HepG2 (cell line): ENCODE measurements at regions not wholly inside any gene's neighbourhood (a gene's known extent, or its start where the extent isn't known, plus 50 kb on each side); places are given as distances from the start of the nearest gene placed in this dataset.

Experiments
- ATAC-seq: fragments of 200-7000 bp; cut with Tn5 transposase; 3 replicates; pipeline ENCODE4 v1.9.1; 2020; ENCODE audit warnings: mild to moderate bottlenecking, moderate library complexity
- BruUV-seq: library from RNA; stranded (reverse); fragments of 400-500 nt; replicated peaks from 2 replicates; lab custom pipeline; 2021; lab: Mats Ljungman, UMichigan
- CTCF ChIA-PET: fragments of 300-600 bp; formaldehyde crosslinking; extraction: SDS; loops from one replicate; lab custom pipeline; 2021; ENCODE audit warnings: low total read pairs, inconsistent platforms, low intra/inter-chr PET ratio; lab: Yijun Ruan, JAX
- POLR2A ChIA-PET: fragments of 350-600 bp; sonication (Branson Sonifier 250); formaldehyde crosslinking; loops from one replicate; lab custom pipeline; 2020; ENCODE audit warnings: antibody characterized with exemption, inconsistent platforms; lab: Yijun Ruan, JAX
- DNase-seq: peaks from one replicate; pipeline ENCODE4 v3.0.0-alpha.2; 2015; ENCODE audit warnings: low spot score
- FAIRE-seq: peaks from 3 replicates; lab custom pipeline; 2011; peaks lifted over from hg19 to GRCh38; lab: Jason Lieb, UNC
- H2AFZ ChIP-seq: one replicate; pipeline ENCODE4 v1.6.1; 2011; ENCODE audit warnings: low read length, inconsistent platforms
- H3K27ac ChIP-seq: fragments of 300-600 bp; 3 replicates; pipeline ENCODE4 v1.8.0; 2011; ENCODE audit warnings: mixed run types, mild to moderate bottlenecking, mixed read lengths, low read length, inconsistent platforms; ENCODE audit not compliant: insufficient read depth; ENCODE audit errors: extremely low read length
- H3K27me3 ChIP-seq, 2 experiments: fragments of 200-600 bp in 1 of 2; 2 replicates in 1 of 2; 3 replicates in 1 of 2; pipeline versions ENCODE4 v1.6.0 to v1.8.0; 2011; ENCODE audit warnings: low read length in 2 of 2, mild to moderate bottlenecking in 2 of 2, moderate library complexity in 2 of 2, inconsistent platforms in 1 of 2; ENCODE audit not compliant: insufficient read depth in 2 of 2, control insufficient read depth in 1 of 2
- H3K36me3 ChIP-seq, 2 experiments: fragments of 200-600 bp in 1 of 2; replicated peaks in 1 of 2; 2 replicates in 1 of 2; 3 replicates in 1 of 2; pipeline versions ENCODE4 v1.5.1 to v1.8.0; 2011; ENCODE audit warnings: low read length in 2 of 2, inconsistent platforms in 1 of 2; ENCODE audit not compliant: insufficient read depth in 2 of 2, control insufficient read depth in 1 of 2
- H3K4me1 ChIP-seq: 2 replicates; pipeline ENCODE4 v1.5.1; 2012; ENCODE audit warnings: low read length, inconsistent platforms; ENCODE audit not compliant: insufficient read depth
- H3K4me2 ChIP-seq: 2 replicates; pipeline ENCODE4 v1.6.0; 2011; ENCODE audit warnings: low read depth, low read length, inconsistent platforms
- H3K4me3 ChIP-seq, 3 experiments: fragments of 200-600 bp in 1 of 3; sonication (generic), shearing (Covaris generic) in 1 of 3; replicated peaks in 1 of 3; 2 replicates each; pipeline ENCODE4 v1.5.1; 2011 to 2016; ENCODE audit warnings: low read length in 3 of 3, inconsistent platforms in 2 of 3, low read depth in 2 of 3, mild to moderate bottlenecking in 2 of 3, control low read depth in 1 of 3, mixed read lengths in 1 of 3; ENCODE audit not compliant: insufficient read depth in 1 of 3
- H3K79me2 ChIP-seq: one replicate; pipeline ENCODE4 v1.6.1; 2011; ENCODE audit warnings: low read length, inconsistent platforms; ENCODE audit not compliant: insufficient read depth
- H3K9ac ChIP-seq: 2 replicates; pipeline ENCODE4 v1.6.0; 2011; ENCODE audit warnings: mild to moderate bottlenecking, low read depth, low read length, inconsistent platforms; ENCODE audit not compliant: insufficient read depth
- H3K9me3 ChIP-seq: 2 replicates; pipeline ENCODE4 v1.5.1; 2012; ENCODE audit warnings: mild to moderate bottlenecking, low read length
- H4K20me1 ChIP-seq: 2 replicates; pipeline ENCODE4 v1.6.0; 2011; ENCODE audit warnings: inconsistent platforms, mild to moderate bottlenecking, low read length, moderate library complexity; ENCODE audit not compliant: insufficient read depth
- ATRX ChIP-seq: sonication (generic); formaldehyde crosslinking; IDR thresholded peaks from 2 replicates; pipeline ENCODE4 v1.4.0; 2020; ENCODE audit warnings: missing genetic modification reagents, borderline replicate concordance
- HDAC6 ChIP-seq: fragments of 200-600 bp; sonication (generic); IDR thresholded peaks from 2 replicates; pipeline ENCODE4 v1.7.0; 2017; ENCODE audit warnings: mild to moderate bottlenecking, antibody characterized with exemption, low read length, low read depth
- HES4 ChIP-seq: sonication (generic); formaldehyde crosslinking; IDR thresholded peaks from 2 replicates; pipeline ENCODE4 v1.9.0; 2021; ENCODE audit warnings: mild to moderate bottlenecking, missing genetic modification reagents, borderline replicate concordance
- MEF2D ChIP-seq: sonication (generic); formaldehyde crosslinking; IDR thresholded peaks from 2 replicates; pipeline ENCODE4 v1.5.1; 2020; ENCODE audit warnings: mild to moderate bottlenecking, missing genetic modification reagents
- NFIC ChIP-seq: IDR thresholded peaks from 2 replicates; pipeline ENCODE4 v1.6.1; 2012; ENCODE audit warnings: mild to moderate bottlenecking, low read length, inconsistent platforms
- PHB2 ChIP-seq: fragments of 450-650 bp; IDR thresholded peaks from 2 replicates; pipeline ENCODE4 v1.6.1; 2018; ENCODE audit not compliant: partially characterized antibody
- TFE3 ChIP-seq: IDR thresholded peaks from 2 replicates; pipeline ENCODE4 v1.6.1; 2016
- ZBTB7A ChIP-seq: sonication (generic); formaldehyde crosslinking; IDR thresholded peaks from 2 replicates; pipeline ENCODE4 v1.8.0; 2022; ENCODE audit warnings: mild to moderate bottlenecking, missing genetic modification reagents
- ZFP90 ChIP-seq: sonication (generic); formaldehyde crosslinking; IDR thresholded peaks from 2 replicates; pipeline ENCODE4 v1.8.0; 2022; ENCODE audit warnings: missing genetic modification reagents, mild to moderate bottlenecking, inconsistent platforms, borderline replicate concordance
- ZNF350 ChIP-seq: sonication (generic); formaldehyde crosslinking; IDR thresholded peaks from 2 replicates; pipeline ENCODE4 v1.4.0; 2020; ENCODE audit warnings: mild to moderate bottlenecking, low read depth, missing genetic modification reagents, borderline replicate concordance
- ZNF564 ChIP-seq: sonication (generic); formaldehyde crosslinking; IDR thresholded peaks from 2 replicates; pipeline ENCODE4 v1.8.1; 2023; ENCODE audit warnings: mild to moderate bottlenecking, missing genetic modification reagents
- ZNF597 ChIP-seq: sonication (generic); formaldehyde crosslinking; IDR thresholded peaks from 2 replicates; pipeline ENCODE4 v1.5.0; 2020; ENCODE audit warnings: missing genetic modification reagents
- ZNF691 ChIP-seq: sonication (generic); formaldehyde crosslinking; IDR thresholded peaks from 2 replicates; pipeline ENCODE4 v1.4.0; 2020; ENCODE audit warnings: missing genetic modification reagents, low read depth, mild to moderate bottlenecking, borderline replicate concordance
- ZNF784 ChIP-seq: sonication (generic); formaldehyde crosslinking; IDR thresholded peaks from 2 replicates; pipeline ENCODE4 v1.5.1; 2020; ENCODE audit warnings: missing genetic modification reagents, mild to moderate bottlenecking, borderline replicate concordance
- WGBS: methylation state at CpG from one replicate; pipeline ENCODE4 v1.1.6; 2017; ENCODE audit warnings: low lambda C conversion rate; 5-methylcytosine and 5-hydroxymethylcytosine counted together
- in situ Hi-C: cut with HindIII; loops from 2 replicates; pipeline ENCODE4 v1.10.0; 2017; ENCODE audit warnings: low pct_unique_long_range_greater_than_20kb; ENCODE audit not compliant: extremely low pct_ligation_motif_present
- intact Hi-C: fragments of 100-400 bp; cut with micrococcal nuclease; formaldehyde crosslinking; loops from one replicate; pipeline ENCODE4 v1.10.0; 2022; ENCODE audit not compliant: unreplicated experiment

GRCh38 chr13:22748866-22749577, 431.8 kb upstream of the SGCG start (continued):
- TF ChIP-seq TFE3 (CRISPR knock-in tag) (no peak), ZNF597 (CRISPR knock-in tag) (no peak), ZNF564 (CRISPR knock-in tag) (no peak), ATRX (CRISPR knock-in tag) (no peak), ZNF691 (no peak), HES4 (no peak), ZNF350 (CRISPR knock-in tag) (no peak), HDAC6 (no peak), PHB2 (no peak), ZBTB7A (no peak)
- TF ChIP-seq, all 625 proteins: peak for 0

- Histone ChIP-seq H3K4me3 (no peak overlapping the region), H3K4me2 (no peak overlapping the region), H3K9ac (no peak overlapping the region), H3K4me1 (no peaks in the 10 kb centered on the region), H3K79me2 (no peaks in the 10 kb centered on the region), H2AFZ (no peak overlapping the region), H3K27me3 (no peaks in the 10 kb centered on the region), H4K20me1 (no peaks in the 10 kb centered on the region), H3K9me3 (peaks cover 8% of the 10 kb centered on the region), H3K27ac (no peak overlapping the region), H3K36me3 (no peaks in the 10 kb centered on the region)
- DNase-seq (no peak), ATAC-seq (no peak), FAIRE-seq (no peak)
- ChIA-PET POLR2A (no interaction called here), CTCF (no interaction called here)
- TF ChIP-seq ZNF784 (no peak), NFIC (no peak), MEF2D (CRISPR knock-in tag) (no peak), ZFP90 (CRISPR knock-in tag) (no peak)
- WGBS = 3% methylated on average over 1 of the region's 1 CpG
- in situ Hi-C loops = no loop called here
- BruUV-seq = no TSS peak
- intact Hi-C loops = loop anchor here (10.0 kb wide), 1 partner anchor 495 kb away; no protein-coding TSS in a partner anchor
Measured at GRCh38 chr13:22749626-22750025, 431.2 kb upstream of the SGCG start.
